ENCODE measurements at regions not wholly inside any gene's neighbourhood (a gene's known extent, or its start where the extent isn't known, plus 50 kb on each side); places are given as distances from the start of the nearest gene placed in this dataset.
"Not testable (repeated sequence)": the region's sequence is repeated elsewhere in the genome, so short reads cannot be mapped to it uniquely, and the experiment has no call there.

DNA sequence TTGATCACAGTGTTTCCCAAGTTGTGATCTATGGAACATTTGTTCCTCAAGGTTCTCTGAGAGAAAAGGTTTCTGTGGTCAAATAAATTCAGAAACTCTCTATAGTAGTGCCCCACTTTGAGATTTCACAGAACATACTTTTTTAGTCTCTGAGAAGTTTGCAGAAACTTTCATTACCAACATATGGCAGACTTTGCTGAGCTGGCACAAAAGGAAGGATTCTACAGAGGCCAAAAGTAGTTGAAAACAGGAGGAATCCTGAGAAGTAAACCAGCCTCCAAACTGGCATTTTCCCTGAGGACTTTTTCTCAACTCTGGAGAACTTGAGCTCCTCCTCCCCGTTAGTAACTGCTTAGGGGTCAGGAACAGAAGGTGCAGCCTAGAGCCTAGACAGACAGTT lies 117.8 kb upstream of the ESX1 start:
- DNase-seq: no peak

DNA sequence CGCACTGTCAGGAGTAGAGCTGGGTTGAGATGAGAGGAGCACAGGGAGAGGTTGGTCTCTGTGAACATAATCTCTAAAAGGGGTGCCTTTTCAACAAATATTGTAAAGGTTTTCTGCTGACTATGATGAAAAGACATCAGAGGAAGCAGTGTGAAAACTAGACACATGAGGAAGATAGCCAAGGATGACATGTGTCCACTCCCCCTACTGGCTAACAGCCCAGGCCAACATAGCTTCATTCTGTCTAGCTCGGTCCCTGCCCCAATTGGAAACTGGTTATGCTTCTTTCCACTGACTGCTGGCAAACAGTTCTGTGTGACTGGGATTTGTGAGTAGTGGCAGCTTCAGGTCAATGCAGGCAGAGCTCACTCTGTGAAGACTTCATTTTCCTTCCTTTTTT lies 115.4 kb upstream of the ESX1 start:
- DNase-seq: no peak

DNA sequence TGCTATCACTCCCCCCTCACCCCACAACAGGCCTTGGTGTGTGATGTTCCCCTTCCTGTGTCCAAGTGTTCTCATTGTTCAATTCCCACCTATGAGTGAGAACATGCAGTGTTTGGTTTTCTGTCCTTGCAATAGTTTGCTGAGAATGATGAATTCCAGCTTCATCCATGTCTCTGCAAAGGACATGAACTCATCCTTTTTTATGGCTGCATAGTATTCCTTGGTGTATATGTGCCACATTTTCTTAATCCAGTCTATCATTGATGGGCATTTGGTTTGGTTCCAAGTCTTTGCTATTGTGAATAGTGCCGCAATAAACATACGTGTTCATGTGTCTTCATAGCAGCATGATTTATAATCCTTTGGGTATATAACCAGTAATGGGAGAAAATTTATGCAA lies 106.0 kb upstream of the ESX1 start:
- DNase-seq: not testable (repeated sequence)

DNA sequence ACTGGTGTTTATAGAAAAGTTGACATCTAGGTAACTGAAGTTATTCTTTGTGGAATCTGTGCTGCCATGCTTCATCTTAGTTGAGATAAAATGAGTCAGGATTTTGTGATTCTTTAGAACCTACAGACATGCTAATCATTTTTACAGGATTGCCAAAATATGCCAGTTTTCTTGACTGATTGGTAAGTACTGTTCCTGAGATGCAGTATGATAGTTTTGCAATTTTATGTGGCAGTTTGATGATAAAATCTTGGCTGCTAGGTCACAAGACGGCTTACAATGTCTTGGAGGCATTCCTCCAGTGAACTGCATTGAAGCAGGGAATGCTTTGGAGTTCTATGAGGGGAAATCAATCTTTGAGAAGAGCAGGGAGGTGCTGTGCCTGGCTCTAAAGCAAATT lies 104.4 kb upstream of the ESX1 start:
- no peak for DNase-seq

DNA sequence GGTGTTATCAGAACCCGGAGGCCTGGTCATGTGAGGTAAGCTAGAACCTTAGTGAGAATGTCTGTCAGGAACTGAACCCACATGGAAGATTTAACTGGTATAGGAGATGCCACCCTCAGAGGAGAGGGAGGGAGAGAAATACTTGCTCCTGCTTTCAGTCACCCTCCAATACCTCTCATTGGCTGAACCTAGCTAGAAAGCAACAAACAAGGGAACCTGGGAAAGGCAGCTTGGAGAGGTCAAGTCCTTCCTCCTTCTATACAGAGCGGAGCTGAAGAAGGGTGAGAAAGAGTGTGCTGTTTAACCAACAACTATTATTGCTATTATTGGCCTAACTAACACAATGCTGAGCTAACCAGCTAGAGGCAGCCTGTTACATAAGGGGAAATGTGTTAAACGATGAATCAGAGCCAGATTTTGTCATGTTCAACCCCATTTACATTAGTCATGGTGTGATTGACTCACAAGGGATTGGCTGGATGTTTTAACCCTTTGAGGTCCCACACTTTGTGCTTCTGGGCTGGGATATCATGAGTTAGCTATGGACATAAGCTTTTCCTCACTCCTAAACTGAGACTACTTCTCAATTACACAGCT lies 96.5 kb upstream of the ESX1 start:
- no peak for DNase-seq

DNA sequence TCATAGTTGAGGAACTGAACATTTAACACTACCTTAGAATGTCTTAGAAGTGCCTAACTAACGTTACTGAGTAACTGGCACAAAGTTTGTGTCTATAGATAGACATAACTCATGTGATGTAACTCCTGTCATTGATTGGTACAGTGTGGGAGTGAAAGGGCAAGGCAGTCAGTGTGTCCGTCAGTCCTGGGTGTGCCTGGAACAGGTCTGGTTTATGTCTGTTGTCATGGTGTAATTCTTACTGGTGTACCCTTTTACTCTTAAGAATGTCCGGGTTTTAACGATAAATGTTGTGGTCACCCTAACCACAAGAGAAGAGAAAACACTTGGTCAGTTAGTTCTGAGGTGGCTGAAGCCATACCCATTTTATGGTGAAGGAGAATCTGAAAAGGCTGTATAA lies 93.1 kb upstream of the ESX1 start:
- DNase-seq: no peak

DNA sequence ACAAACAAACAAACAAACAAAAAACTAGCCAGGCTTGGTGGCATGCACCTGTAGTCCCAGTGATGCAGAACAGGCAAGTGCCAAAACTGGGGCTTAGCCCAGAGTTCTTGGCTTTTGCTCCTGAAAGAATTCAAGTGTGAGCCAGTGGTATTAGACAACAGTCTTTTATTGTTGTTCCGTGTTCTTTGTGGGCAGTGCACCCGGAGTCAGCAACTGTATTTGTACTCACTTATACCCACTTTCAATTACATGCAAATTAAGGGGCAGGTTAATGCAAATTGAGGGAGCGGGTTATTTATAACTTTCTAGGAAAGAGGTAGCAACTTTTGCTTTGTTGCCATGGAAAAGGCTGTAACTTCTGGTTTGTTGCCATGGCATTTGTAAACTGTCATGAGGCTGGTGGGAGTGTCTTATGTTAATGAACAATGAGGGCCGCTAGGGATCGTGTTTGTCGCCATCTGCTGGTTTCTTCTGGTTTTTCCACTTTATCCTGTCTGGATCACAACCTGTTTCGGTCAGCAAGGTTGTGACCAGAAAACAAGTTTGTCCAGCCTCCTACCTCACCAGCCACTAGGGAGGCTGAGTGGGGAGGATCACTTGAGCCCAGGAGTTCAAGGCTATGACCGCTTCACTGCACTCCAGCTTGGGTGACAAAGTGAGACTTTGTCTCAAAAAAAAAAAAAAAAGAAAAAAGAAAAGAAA lies 88.8 kb upstream of the ESX1 start:
- peak; percentile 35 for DNase-seq

DNA sequence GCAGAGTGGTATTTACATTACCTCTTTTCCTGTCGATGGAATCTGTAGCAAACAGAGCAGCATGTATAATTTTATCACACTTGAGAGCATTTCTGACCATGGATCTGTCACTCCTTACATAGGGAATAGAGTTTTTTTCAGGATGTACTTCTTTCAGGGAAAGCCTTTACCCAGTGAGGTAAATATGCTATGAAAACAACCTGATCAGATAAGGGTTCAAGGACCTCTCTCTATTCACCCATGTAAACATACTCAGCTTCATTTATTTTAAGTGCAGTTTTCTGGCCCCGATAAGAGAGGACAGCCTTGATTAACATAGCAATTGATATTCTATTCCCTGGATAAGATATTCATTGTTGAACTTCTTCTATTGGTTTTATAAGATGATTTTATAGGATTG lies 87.3 kb upstream of the ESX1 start:
- DNase-seq: no peak

DNA sequence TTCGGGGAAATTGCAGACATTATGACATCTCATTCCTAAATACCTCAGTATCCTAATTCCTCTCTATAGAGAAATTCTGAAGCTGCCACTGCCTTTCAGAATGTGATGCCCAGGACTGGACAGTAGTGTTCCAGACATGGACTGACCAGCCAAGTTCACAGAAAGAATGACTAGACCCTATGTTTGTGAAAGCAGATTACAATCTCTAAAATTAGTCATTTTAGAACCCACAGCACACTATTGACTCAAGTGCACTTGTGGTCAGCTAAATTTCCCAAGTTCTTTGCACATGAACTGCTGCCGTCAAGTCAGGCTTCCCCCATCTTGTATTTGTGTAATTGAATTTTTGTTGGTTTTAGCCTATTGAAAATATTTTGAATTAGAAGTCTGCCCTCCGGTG lies 81.0 kb upstream of the ESX1 start:
- no peak for DNase-seq

DNA sequence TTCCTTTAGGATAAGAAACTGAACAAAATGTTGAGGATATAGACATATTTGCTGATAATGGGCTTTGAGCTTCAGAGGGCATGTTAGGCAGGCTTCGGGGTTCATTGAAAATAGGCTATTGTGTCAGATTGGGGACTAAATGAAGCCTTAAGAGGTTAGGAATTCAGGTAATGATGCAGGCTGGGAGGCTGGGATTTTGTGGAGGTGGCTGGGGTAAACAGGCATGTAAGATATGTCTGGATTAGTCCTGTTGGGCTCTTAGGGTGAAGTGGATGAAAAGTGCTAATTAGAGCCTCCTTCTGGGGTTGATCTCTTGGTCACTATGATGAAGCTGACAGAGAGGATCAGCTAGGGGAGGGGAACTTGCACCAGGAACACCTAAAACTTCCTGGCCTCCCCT lies 80.2 kb upstream of the ESX1 start:
- no peak for DNase-seq

DNA sequence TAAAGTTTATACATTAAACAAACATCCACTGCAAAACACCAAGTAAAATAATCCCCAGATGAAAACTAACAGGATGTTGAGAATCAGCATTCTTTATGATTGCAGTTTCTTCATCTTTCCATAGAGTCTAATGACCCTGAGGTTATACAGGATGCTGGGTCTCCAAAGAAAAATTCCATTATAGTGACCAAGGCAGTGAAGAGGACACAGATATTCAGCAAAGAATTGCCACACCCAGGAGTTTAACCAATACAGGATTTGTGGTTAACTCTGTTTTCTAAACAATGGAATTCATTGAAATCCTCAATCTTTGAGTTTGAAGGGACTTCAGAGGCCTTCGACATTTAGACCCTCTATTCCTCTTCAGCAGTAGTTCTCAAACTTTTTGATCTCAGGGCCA lies 76.2 kb upstream of the ESX1 start:
- no peak for DNase-seq

DNA sequence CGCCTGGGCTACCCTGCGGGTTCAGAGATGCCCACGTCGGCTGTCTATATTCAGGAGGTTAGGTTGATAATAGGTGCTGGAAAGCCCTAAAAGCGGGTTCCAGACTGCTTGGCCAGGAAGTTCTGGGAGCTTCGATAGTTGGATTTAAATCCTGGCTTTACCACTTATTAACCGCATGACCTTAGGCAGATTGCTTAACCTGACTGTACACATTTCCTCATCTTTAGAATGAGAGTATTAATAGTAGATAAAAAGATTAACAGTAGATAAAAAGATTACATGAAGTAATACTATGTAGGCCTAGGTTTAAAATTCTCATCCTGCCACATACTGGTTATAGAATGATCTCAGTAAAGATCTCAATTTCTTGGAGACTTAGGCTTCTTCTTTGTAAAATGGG lies 75.0 kb upstream of the ESX1 start:
- DNase-seq: no peak

DNA sequence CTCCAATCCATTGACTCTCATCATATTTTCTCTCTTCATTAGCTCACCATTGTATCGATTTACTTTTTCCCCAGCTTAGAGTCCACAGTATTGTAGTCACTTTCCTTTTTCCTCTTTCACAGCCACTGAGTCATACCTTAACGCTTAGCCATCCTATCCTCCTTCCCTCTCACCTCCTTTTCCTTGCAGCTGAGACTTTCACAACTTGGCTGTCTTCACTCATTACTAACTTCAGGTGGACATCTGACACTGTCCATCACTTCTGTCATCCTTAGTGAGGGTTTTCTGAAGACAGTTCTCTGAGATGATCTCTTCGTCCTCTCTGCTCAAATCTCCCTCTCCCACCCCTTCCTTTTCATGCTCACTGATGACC lies 70.5 kb upstream of the ESX1 start:
- DNase-seq: no peak

DNA sequence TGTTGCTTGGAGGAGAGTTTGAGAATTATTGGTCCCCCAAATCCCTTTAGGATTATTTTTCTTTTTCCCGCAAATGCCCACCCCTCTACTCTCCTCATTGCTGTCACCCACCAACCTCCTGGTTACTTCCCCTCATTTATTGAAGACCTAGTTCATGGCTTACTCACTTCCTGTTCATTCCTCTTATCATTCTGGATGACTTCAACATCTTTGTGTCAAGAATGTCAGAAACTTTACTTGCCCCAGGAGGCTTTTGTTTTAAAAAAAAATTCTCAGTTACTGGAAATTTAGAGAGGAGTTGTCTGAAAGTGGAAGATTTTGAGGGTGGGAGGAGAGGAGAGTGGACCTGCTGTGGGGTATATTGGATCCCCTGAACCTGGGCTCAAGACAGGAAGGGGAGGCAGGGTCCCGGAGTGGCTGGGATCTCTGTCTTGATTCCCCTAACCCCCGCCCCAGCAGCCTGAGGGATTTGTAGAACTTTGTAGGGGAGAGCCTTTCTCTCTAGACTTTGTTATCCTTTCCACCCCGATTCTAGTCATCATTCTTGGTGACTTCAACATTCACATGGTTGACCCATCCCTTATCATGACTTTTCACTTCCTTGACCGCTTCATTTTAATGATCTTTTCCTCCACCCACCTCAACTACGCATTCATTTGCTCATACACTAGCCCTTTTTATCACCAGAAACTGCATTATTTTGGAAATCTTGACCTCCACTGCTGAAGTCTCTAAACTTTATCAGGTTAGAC lies 69.9 kb upstream of the ESX1 start:
- no peak for DNase-seq

DNA sequence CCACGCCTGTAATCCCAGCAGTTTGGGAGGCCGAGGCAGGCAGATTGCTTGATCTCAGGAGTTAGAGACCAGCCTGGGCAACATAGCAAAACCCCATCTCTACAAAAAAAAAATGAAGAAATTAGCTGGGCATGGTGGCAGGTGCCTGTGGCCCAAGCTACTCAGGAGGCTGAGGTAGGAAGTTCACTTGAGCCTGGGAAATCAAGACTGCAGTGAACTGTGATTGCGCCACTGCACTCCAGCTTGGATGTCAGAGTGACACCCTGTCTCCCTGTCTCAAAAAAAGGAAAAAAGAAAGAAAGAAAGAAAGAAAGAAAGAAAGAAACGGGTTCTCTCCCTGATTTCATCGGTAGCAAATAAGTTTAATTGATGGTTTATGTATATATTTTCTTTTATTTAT lies 64.6 kb upstream of the ESX1 start:
- DNase-seq: no peak

DNA sequence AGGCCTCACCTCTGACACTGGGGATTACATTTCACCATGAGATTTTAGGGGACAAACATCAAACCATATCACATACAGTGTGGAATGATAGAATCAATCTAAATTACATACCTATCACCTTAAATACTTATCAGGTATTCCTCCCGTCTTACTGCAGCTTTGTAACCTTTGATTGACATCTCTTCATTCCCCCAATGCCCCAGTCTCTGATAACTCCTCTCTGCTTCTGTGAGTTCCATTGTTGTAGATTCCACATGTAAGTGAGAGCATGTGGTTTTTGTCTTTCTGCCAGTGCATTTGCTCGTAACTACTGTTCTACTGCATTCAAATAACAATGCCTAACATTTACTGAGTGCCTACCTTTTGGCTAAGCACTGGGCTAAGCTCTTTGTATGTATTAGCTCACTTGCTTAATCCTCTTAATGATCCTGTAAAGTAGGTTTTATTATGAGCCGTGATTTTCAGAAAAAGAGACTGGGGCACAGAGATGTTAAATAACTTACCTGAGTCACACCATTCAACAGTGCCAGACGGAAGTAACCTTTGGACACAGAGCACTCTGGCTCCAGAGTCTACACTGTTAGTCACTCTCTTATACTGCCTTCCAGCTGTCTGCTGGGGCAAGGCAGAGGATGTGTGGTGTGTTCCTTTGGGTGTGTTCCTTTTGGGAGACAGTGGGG lies 63.7 kb upstream of the ESX1 start:
- DNase-seq: no peak

DNA sequence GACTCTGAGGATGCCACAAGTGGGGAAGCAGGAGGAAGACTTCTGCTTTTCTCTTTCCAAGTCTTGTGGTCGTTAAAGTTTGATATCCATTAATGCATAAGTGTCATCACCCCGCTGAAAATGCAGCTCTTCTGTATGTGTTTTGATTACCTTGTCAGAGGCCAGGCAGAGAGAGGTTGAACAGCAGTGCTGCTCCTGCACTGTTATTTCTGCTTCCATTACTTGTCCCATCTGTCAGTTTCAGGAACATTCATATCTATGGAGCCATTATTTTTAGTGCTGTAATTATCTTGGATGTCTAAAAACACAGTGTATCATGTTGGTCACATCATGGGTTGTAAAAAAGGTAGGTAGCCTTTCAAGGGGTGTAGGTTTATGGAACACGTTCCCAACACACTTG lies 62.0 kb upstream of the ESX1 start:
- no peak for DNase-seq

DNA sequence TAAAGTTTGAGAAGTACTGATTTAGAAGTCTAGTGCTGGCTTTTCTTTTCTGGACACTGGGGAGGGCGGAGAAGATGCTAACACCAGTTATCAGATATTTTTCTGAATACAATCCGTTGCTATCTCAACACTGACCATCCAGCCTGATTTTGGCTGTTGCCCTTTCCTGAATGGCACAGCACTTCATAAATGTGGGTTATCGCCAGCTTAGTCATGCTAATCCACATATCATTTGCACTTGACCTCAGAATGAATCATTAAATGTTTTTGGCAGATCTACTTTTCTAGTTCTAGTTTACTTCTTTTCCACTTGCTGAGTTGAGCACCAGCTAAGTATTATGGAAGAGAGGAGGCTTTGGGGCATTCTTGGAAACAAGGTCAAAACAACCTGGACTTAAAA lies 60.8 kb upstream of the ESX1 start:
- no peak for DNase-seq

DNA sequence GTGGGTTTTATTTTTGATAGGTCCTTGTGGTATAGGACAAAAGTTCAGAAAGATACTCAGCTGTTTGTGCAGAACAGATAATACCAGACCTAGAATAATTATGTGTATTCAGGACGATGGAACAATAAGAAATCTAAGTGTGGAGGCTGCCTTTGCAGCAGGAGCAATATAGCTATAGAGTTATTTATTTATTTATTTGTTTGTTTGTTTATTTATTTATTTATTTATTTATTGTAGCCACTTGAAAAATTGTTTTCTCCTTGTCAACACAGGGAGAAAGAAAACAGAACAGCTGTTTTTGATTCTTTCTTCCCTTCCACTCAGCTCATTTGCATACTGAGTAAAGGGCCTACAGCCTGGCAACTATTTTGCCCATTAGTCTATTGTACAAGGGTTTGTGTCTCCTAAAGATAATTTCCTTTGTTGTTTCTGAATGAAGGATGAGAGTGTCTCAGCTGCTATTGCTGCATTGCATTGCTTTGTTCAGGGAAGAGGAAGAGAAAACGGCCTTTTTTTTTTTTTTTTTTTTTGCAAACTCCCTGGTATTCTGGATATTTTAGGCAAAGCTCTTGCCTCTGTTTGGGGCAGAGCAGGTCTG lies 56.0 kb upstream of the ESX1 start:
- DNase-seq: no peak

DNA sequence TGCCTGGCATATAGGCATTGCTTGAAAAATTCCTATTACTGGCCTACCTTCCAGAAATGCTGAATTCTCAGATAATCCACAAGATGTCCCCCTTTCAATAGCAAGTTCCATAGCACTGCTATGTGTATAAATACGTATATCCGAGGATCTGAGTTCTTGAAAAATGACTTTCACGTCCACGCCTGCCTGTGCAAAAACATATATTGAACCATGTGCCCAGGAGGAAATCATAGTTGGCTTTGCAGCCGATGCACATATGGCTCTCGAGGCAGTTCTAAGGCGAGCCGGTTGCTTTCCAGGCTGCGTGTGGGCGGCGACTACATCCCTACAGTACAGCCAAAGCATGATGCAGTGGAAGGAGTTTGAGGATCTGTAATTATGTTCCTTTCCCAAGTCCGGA lies 55.4 kb upstream of the ESX1 start:
- no peak for DNase-seq

DNA sequence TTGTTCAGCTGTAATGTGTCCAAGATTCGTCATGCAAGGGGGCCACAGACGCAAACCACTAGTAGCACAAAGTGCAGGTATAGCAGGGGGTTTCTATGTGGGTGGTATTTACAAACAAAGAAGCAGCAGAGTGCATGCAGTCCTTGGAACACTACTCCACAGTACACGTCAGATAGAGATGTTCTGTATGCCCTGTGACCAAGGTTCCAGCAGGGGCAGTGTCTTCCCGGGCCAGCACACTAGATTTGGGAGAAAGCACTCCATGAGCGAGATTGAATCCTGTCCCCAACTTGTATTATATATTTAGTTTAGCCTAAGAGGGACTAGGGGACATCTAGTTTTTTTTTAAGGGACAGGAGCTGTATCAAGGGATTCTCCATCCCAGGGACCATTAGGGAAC lies 54.4 kb upstream of the ESX1 start:
- DNase-seq: no peak

DNA sequence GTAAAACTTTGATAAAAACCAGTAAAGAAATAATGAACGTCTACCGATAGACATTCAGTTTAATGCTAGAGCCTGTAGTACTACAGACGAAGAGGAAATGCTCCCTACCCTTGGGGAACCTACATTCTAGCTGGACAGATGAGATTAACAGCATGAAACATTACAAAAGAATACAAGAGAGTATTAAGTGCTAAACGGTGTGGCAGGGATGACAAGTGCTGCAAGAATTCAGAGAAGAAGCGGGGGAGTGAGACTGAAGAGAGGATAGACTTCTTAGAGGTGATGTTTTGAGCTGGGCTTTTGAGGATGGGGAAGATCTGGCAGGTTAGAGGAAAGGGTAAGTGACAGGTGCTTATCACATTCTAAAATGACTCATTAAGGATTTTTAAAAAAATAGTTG lies 52.6 kb upstream of the ESX1 start:
- DNase-seq: no peak

DNA sequence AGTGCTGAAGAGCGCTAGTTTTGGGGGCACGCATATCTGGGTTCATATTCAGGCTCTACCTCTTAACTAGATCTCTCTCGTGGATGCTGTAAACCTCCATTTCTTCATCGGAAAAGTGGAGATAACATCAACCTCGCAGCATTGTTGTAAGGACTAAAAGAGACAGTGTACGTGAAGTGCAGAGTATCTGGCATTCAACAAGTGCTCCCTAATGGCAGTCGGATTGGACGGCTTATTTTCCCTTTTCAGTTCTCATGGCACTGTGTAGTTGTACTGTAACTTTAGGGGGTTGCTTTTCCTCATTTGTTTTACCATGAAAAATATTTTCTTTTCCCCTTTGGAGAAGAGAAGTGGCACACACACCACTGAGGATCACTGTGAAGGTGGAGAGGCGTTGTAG lies 51.4 kb upstream of the ESX1 start:
- DNase-seq: no peak
